LNCAP (cell line): ENCODE measurements at regions not wholly inside any gene's neighbourhood (a gene's known extent, or its start where the extent isn't known, plus 50 kb on each side); places are given as distances from the start of the nearest gene placed in this dataset.

Experiments
- CTCF ChIP-seq: fragments of 450-650 bp; IDR thresholded peaks from 2 replicates; pipeline ENCODE4 v1.5.1; 2017; ENCODE audit warnings: mild to moderate bottlenecking

GRCh38 chr5:52452098-52452497 is 335.6 kb upstream of the ITGA1 start:
- no peak for TF ChIP-seq CTCF

- no peak for TF ChIP-seq CTCF
Observed at GRCh38 chr5:52453176-52453575, 334.5 kb upstream of the ITGA1 start.

GRCh38 chr5:52455920-52456319 is 331.8 kb upstream of the ITGA1 start:
- no peak for TF ChIP-seq CTCF

- TF ChIP-seq CTCF: no peak
Observed at GRCh38 chr5:52457810-52458209, 329.9 kb upstream of the ITGA1 start.

- no peak for TF ChIP-seq CTCF
Observed at GRCh38 chr5:52466113-52466512, 321.6 kb upstream of the ITGA1 start.

GRCh38 chr5:52466749-52467520 is 320.8 kb upstream of the ITGA1 start:
- no peak for TF ChIP-seq CTCF

GRCh38 chr5:52468976-52469375 is 318.7 kb upstream of the ITGA1 start:
- no peak for TF ChIP-seq CTCF

- TF ChIP-seq CTCF: no peak
Observed at GRCh38 chr5:52469420-52469819, 318.3 kb upstream of the ITGA1 start.
